Mesenchymal stem cell (in vitro differentiated cells and primary cell): ENCODE measurements at regions not wholly inside any gene's neighbourhood (a gene's known extent, or its start where the extent isn't known, plus 50 kb on each side); places are given as distances from the start of the nearest gene placed in this dataset.

Experiments used
- DNase-seq: peaks from one replicate; pipeline ENCODE4 v3.0.0-alpha.2; 2013
- H2AFZ ChIP-seq: one replicate; pipeline ENCODE4 v1.6.1; 2013; ENCODE audit warnings: low read depth, mild to moderate bottlenecking, control low read depth, inconsistent platforms, low read length, moderate library complexity
- H2AK5ac ChIP-seq: 2 replicates; pipeline ENCODE4 v1.6.1; 2013; ENCODE audit warnings: low read length, moderate library complexity, mild to moderate bottlenecking, inconsistent platforms; ENCODE audit not compliant: severe bottlenecking
- H2BK120ac ChIP-seq: one replicate; pipeline ENCODE4 v1.6.1; 2013; ENCODE audit warnings: low read depth, mild to moderate bottlenecking, inconsistent platforms, low read length, moderate library complexity
- H2BK12ac ChIP-seq, 2 experiments: one replicate each; pipeline ENCODE4 v1.6.1; 2013; ENCODE audit warnings: inconsistent platforms in 2 of 2, low read length in 2 of 2, mild to moderate bottlenecking in 2 of 2, moderate library complexity in 2 of 2, control low read depth in 1 of 2
- H2BK15ac ChIP-seq: one replicate; pipeline ENCODE4 v1.6.1; 2013; ENCODE audit warnings: mild to moderate bottlenecking, low read depth, inconsistent platforms; ENCODE audit not compliant: poor library complexity, severe bottlenecking
- H2BK5ac ChIP-seq: 2 replicates; pipeline ENCODE4 v1.6.1; 2013; ENCODE audit warnings: low read depth, mild to moderate bottlenecking, low read length, control low read depth, inconsistent platforms; ENCODE audit not compliant: poor library complexity, severe bottlenecking
- H3K14ac ChIP-seq, 2 experiments: one replicate each; pipeline ENCODE4 v1.6.1; 2013; ENCODE audit warnings: inconsistent platforms in 2 of 2, low read length in 2 of 2, control low read depth in 1 of 2, mild to moderate bottlenecking in 1 of 2, moderate library complexity in 1 of 2
- H3K18ac ChIP-seq, 2 experiments: one replicate each; pipeline ENCODE4 v1.6.1; 2013; ENCODE audit warnings: inconsistent platforms in 2 of 2, low read length in 2 of 2, control low read depth in 1 of 2, low read depth in 1 of 2, mild to moderate bottlenecking in 1 of 2
- H3K23ac ChIP-seq, 2 experiments: one replicate each; pipeline ENCODE4 v1.6.1; 2013; ENCODE audit warnings: inconsistent platforms in 2 of 2, low read length in 2 of 2, mild to moderate bottlenecking in 2 of 2, moderate library complexity in 2 of 2, control low read depth in 1 of 2
- H3K27ac ChIP-seq: 2 replicates; pipeline ENCODE4 v1.5.1; 2013; ENCODE audit warnings: mild to moderate bottlenecking, moderate library complexity, low read length, control low read depth, inconsistent platforms; ENCODE audit not compliant: poor library complexity, severe bottlenecking
- H3K27me3 ChIP-seq, 2 experiments: 2 replicates each; pipeline versions ENCODE4 v1.6.1 to v1.7.0; 2013; ENCODE audit warnings: low read length in 2 of 2, mild to moderate bottlenecking in 2 of 2, moderate library complexity in 2 of 2, control low read depth in 1 of 2, inconsistent platforms in 1 of 2; ENCODE audit not compliant: control insufficient read depth in 1 of 2, insufficient read depth in 1 of 2
- H3K36me3 ChIP-seq, 2 experiments: 2 replicates each; pipeline versions ENCODE4 v1.6.1 to v1.7.0; 2013; ENCODE audit warnings: low read length in 2 of 2, control low read depth in 1 of 2, inconsistent platforms in 1 of 2, low read depth in 1 of 2, mild to moderate bottlenecking in 1 of 2; ENCODE audit not compliant: insufficient read depth in 2 of 2, control insufficient read depth in 1 of 2
- H3K4ac ChIP-seq, 2 experiments: one replicate each; pipeline ENCODE4 v1.6.1; 2013; ENCODE audit warnings: inconsistent platforms in 2 of 2, low read length in 2 of 2, mild to moderate bottlenecking in 2 of 2, moderate library complexity in 2 of 2, control low read depth in 1 of 2, low read depth in 1 of 2
- H3K4me1 ChIP-seq: 2 replicates; pipeline ENCODE4 v1.6.1; 2013; ENCODE audit warnings: low read depth, low read length, control low read depth; ENCODE audit not compliant: control insufficient read depth, insufficient read depth
- H3K4me2 ChIP-seq: 2 replicates; pipeline ENCODE4 v1.6.1; 2013; ENCODE audit warnings: low read length, mild to moderate bottlenecking, inconsistent platforms; ENCODE audit not compliant: poor library complexity, severe bottlenecking
- H3K4me3 ChIP-seq, 2 experiments: 2 replicates each; pipeline versions ENCODE4 v1.5.1 to v1.7.0; 2013; ENCODE audit warnings: low read length in 2 of 2, mild to moderate bottlenecking in 2 of 2, control low read depth in 1 of 2, low read depth in 1 of 2; ENCODE audit not compliant: insufficient read depth in 1 of 2
- H3K79me1 ChIP-seq: replicated peaks from 2 replicates; pipeline ENCODE4 v1.6.1; 2013; ENCODE audit warnings: mild to moderate bottlenecking, control low read depth, low read length, inconsistent platforms; ENCODE audit not compliant: poor library complexity, severe bottlenecking
- H3K9ac ChIP-seq: 2 replicates; pipeline ENCODE4 v1.7.0; 2013; ENCODE audit warnings: mild to moderate bottlenecking, low read length, moderate library complexity
- H3K9me3 ChIP-seq: 2 replicates; pipeline ENCODE4 v1.7.0; 2013; ENCODE audit warnings: mild to moderate bottlenecking, low read length; ENCODE audit not compliant: control insufficient read depth
- H4K8ac ChIP-seq: one replicate; pipeline ENCODE4 v1.6.1; 2013; ENCODE audit warnings: inconsistent platforms, mild to moderate bottlenecking, low read length, moderate library complexity
- H4K91ac ChIP-seq: one replicate; pipeline ENCODE4 v1.6.1; 2013; ENCODE audit warnings: mild to moderate bottlenecking, low read length, inconsistent platforms
- WGBS: methylation state at CpG from one replicate; pipeline ENCODE4 v1.1.7; 2013; ENCODE audit warnings: mixed read lengths; 5-methylcytosine and 5-hydroxymethylcytosine counted together

DNA sequence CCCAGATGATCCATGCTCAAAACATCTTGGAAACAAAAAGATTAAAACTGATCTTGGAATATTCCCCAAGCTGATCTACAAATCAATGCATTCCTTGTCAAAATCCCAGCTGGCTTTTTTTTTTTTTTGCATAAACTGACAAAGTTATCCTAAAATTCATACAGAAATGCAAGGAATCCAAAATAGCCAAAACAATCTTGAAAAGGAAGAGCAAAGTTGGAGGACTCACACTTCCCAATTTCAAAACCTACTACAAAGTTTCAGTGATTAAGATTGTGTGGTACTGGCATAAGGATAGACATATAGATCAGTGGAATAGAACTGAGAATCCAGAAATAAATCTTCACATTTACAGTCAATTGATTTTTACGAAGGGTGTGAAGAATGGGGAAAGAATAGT, 306.8 kb upstream of the MGAT5 start:
- H3K36me3 ChIP-seq: no peaks in the 10 kb centered on the region
- H2AFZ ChIP-seq: no peak overlapping the region
- H3K4me3 ChIP-seq: no peak overlapping the region
- H2BK120ac ChIP-seq: no peak overlapping the region
- H3K9ac ChIP-seq: no peak overlapping the region
- H3K4me2 ChIP-seq: no peak overlapping the region
- H3K4me1 ChIP-seq: no peaks in the 10 kb centered on the region
- WGBS: no CpG with 5 or more reads among the region's 1 CpG
- H3K27ac ChIP-seq: no peak overlapping the region
- no peak overlapping the region for H4K8ac ChIP-seq
- H2BK5ac ChIP-seq: no peak overlapping the region
- H3K79me1 ChIP-seq: no peaks in the 10 kb centered on the region
- H3K9me3 ChIP-seq: no peaks in the 10 kb centered on the region
- no peak overlapping the region for H2BK15ac ChIP-seq
- DNase-seq: no peak
- no peak overlapping the region for H3K14ac ChIP-seq
- H4K91ac ChIP-seq: no peak overlapping the region
- H2BK12ac ChIP-seq: no peak overlapping the region
- H2AK5ac ChIP-seq: no peak overlapping the region
- H3K4ac ChIP-seq: no peak overlapping the region
- H3K18ac ChIP-seq: no peak overlapping the region
- no peak overlapping the region for H3K23ac ChIP-seq
- peaks cover 0 to 14% of the 10 kb centered on the region in 2 experiments for H3K27me3 ChIP-seq

- no peak overlapping the region for H2AFZ ChIP-seq
- H2AK5ac ChIP-seq: no peak overlapping the region
- peaks cover 0 to 7% of the 10 kb centered on the region in 2 experiments for H3K27me3 ChIP-seq
- no peak overlapping the region for H3K14ac ChIP-seq
- no peak overlapping the region for H3K4ac ChIP-seq
- H3K36me3 ChIP-seq: no peaks in the 10 kb centered on the region
- H3K4me3 ChIP-seq: no peak overlapping the region
- H3K4me1 ChIP-seq: no peaks in the 10 kb centered on the region
- H2BK15ac ChIP-seq: no peak overlapping the region
- no peak overlapping the region for H3K9ac ChIP-seq
- WGBS: 27% methylated on average over 1 of the region's 2 CpGs
- H4K91ac ChIP-seq: no peak overlapping the region
- H2BK12ac ChIP-seq: no peak overlapping the region
- H3K23ac ChIP-seq: no peak overlapping the region
- no peak overlapping the region for H3K27ac ChIP-seq
- no peak overlapping the region for H2BK5ac ChIP-seq
- H3K79me1 ChIP-seq: no peaks in the 10 kb centered on the region
- H2BK120ac ChIP-seq: no peak overlapping the region
- no peak overlapping the region for H3K4me2 ChIP-seq
- no peak overlapping the region for H3K18ac ChIP-seq
- H4K8ac ChIP-seq: no peak overlapping the region
- DNase-seq: no peak
- H3K9me3 ChIP-seq: no peaks in the 10 kb centered on the region
Measured at GRCh38 chr2:133948610-133949290, 305.1 kb upstream of the MGAT5 start.

DNA sequence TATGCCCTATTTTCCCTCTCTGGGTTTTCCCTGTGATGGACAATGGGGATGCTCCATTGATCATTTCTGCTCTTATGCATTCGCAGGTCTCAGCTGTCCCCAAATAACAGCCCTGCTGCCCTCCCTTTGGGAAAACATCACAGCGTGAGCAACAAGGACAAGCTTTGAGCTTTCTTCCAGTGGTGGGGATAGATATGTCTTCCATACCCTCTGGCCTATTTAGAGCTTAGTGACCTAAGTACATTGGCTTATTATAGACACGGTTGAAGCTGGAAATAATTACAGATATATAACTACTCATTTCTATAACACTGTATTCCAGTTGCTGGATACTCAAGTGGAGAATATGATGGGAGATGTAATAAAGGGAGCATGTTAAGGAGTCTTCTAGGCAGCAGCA, 304.3 kb upstream of the MGAT5 start:
- Histone ChIP-seq H3K27me3 (peaks cover 0 to 7% of the 10 kb centered on the region in 2 experiments), H2BK12ac (no peak overlapping the region), H4K8ac (no peak overlapping the region), H3K9ac (no peak overlapping the region), H2AFZ (no peak overlapping the region), H2BK5ac (no peak overlapping the region), H3K79me1 (no peaks in the 10 kb centered on the region), H3K18ac (no peak overlapping the region), H3K4me2 (no peak overlapping the region), H3K4ac (no peak overlapping the region), H3K36me3 (no peaks in the 10 kb centered on the region), H2AK5ac (no peak overlapping the region), H3K4me1 (no peaks in the 10 kb centered on the region), H2BK120ac (no peak overlapping the region), H2BK15ac (no peak overlapping the region), H3K14ac (no peak overlapping the region), H3K4me3 (no peak overlapping the region), H4K91ac (no peak overlapping the region), H3K9me3 (no peaks in the 10 kb centered on the region), H3K23ac (no peak overlapping the region), H3K27ac (no peak overlapping the region)
- WGBS: 100% methylated on average over 2 of the region's 3 CpGs
- DNase-seq: no peak

DNA sequence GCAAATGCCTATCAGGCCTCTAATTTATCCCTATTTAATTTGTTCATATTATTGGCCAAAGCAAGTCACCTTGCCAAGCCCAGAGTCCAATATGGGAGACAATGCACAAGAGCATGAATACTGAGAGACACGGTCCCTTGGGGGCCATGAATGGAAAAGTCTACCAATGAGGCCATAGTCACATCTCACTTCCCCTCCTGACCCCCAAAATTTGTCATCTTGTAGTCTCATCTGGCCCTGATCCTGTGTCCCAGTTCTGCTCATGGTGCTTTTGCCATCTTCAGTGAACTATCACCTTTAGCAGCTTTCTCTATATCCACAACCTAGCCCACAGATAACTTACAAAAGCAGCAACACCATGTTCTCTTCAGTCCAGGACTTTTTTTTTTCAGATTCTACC, 302.7 kb upstream of the MGAT5 start:
- Histone ChIP-seq H3K27ac (no peak overlapping the region), H3K4ac (no peak overlapping the region), H3K18ac (no peak overlapping the region), H3K4me1 (no peaks in the 10 kb centered on the region), H2AFZ (no peak overlapping the region), H2BK15ac (no peak overlapping the region), H2BK12ac (no peak overlapping the region), H2BK120ac (no peak overlapping the region), H3K14ac (no peak overlapping the region), H4K8ac (no peak overlapping the region), H3K9me3 (no peaks in the 10 kb centered on the region), H4K91ac (no peak overlapping the region), H3K36me3 (no peaks in the 10 kb centered on the region), H2AK5ac (no peak overlapping the region), H3K9ac (no peak overlapping the region), H3K27me3 (peaks cover 2 to 16% of the 10 kb centered on the region in 2 experiments), H3K4me3 (no peak overlapping the region), H3K79me1 (no peaks in the 10 kb centered on the region), H3K23ac (no peak overlapping the region), H2BK5ac (no peak overlapping the region), H3K4me2 (no peak overlapping the region)
- no peak for DNase-seq
- 64% methylated on average over 1 of the region's 1 CpG for WGBS
